Muscle of arm (tissue), 1 donor: ENCODE measurements at regions not wholly inside any gene's neighbourhood (a gene's known extent, or its start where the extent isn't known, plus 50 kb on each side); places are given as distances from the start of the nearest gene placed in this dataset.

ENCODE experiments used
- DNase-seq: peaks from one replicate; pipeline ENCODE4 v3.0.0-alpha.2; 2013

GRCh38 chr12:100741084-100741711 lies 53.4 kb upstream of the ANO4 start:
- no peak for DNase-seq

GRCh38 chr12:100743060-100743459 lies 51.5 kb upstream of the ANO4 start:
- DNase-seq: no peak
